Mesendoderm (in vitro differentiated cells): ENCODE measurements at regions not wholly inside any gene's neighbourhood (a gene's known extent, or its start where the extent isn't known, plus 50 kb on each side); places are given as distances from the start of the nearest gene placed in this dataset.

Experiments used
- DNase-seq: peaks from one replicate; pipeline ENCODE4 v3.0.0; 2013
- H2AK5ac ChIP-seq: 2 replicates; pipeline ENCODE4 v1.6.1; 2013; ENCODE audit warnings: low read length, inconsistent platforms
- H2BK120ac ChIP-seq: 2 replicates; pipeline ENCODE4 v1.6.1; 2013; ENCODE audit warnings: low read depth, mild to moderate bottlenecking, low read length, moderate library complexity, mixed read lengths
- H2BK15ac ChIP-seq: replicated peaks from 2 replicates; pipeline ENCODE4 v1.6.1; 2013; ENCODE audit warnings: low read depth, mild to moderate bottlenecking, moderate library complexity
- H2BK5ac ChIP-seq: 2 replicates; pipeline ENCODE4 v1.6.1; 2013; ENCODE audit warnings: low read length, inconsistent platforms
- H3K18ac ChIP-seq: 2 replicates; pipeline ENCODE4 v1.6.1; 2013; ENCODE audit warnings: mild to moderate bottlenecking, low read length, mixed read lengths
- H3K23ac ChIP-seq: one replicate; pipeline ENCODE4 v1.6.1; 2013; ENCODE audit warnings: low read length
- H3K27ac ChIP-seq: 2 replicates; pipeline ENCODE4 v1.5.1; 2013; ENCODE audit warnings: low read depth, mild to moderate bottlenecking, inconsistent platforms, low read length, moderate library complexity
- H3K27me3 ChIP-seq: 2 replicates; pipeline ENCODE4 v1.6.1; 2013; ENCODE audit warnings: low read length, control low read depth, mild to moderate bottlenecking, inconsistent platforms; ENCODE audit not compliant: insufficient read depth, poor library complexity
- H3K36me3 ChIP-seq: 2 replicates; pipeline ENCODE4 v1.6.1; 2013; ENCODE audit warnings: low read length, inconsistent platforms; ENCODE audit not compliant: control insufficient read depth, insufficient read depth
- H3K4ac ChIP-seq: one replicate; pipeline ENCODE4 v1.6.1; 2013; ENCODE audit warnings: low read depth, mild to moderate bottlenecking, low read length, moderate library complexity
- H3K4me1 ChIP-seq: 2 replicates; pipeline ENCODE4 v1.6.1; 2013; ENCODE audit warnings: low read depth, low read length, inconsistent platforms; ENCODE audit not compliant: control insufficient read depth
- H3K4me2 ChIP-seq: 2 replicates; pipeline ENCODE4 v1.6.1; 2013; ENCODE audit warnings: low read length
- H3K4me3 ChIP-seq: 2 replicates; pipeline ENCODE4 v1.5.1; 2013; ENCODE audit warnings: mild to moderate bottlenecking, low read length
- H3K56ac ChIP-seq: one replicate; pipeline ENCODE4 v1.6.1; 2013; ENCODE audit warnings: low read length
- H3K79me1 ChIP-seq: 2 replicates; pipeline ENCODE4 v1.6.1; 2013; ENCODE audit warnings: low read length, inconsistent platforms
- H3K79me2 ChIP-seq: 2 replicates; pipeline ENCODE4 v1.6.1; 2013; ENCODE audit warnings: mild to moderate bottlenecking, low read length; ENCODE audit not compliant: control insufficient read depth, insufficient read depth
- H3K9ac ChIP-seq: 2 replicates; pipeline ENCODE4 v1.6.1; 2013; ENCODE audit warnings: low read length, inconsistent platforms
- H4K5ac ChIP-seq: one replicate; pipeline ENCODE4 v1.6.1; 2013; ENCODE audit warnings: low read length
- H4K8ac ChIP-seq: one replicate; pipeline ENCODE4 v1.6.1; 2013; ENCODE audit warnings: low read depth, mild to moderate bottlenecking, control low read depth, low read length, moderate library complexity
- WGBS: extraction: QIAGEN DNeasy Blood & Tissue Kit; methylation state at CpG from one replicate; pipeline ENCODE4 v1.1.7; 2013; ENCODE audit warnings: low lambda C conversion rate, missing lambda C conversion rate; ENCODE audit not compliant: insufficient coverage; ENCODE audit errors: extremely low coverage; 5-methylcytosine and 5-hydroxymethylcytosine counted together

GRCh38 chr14:95392841-95393240 is 73.1 kb upstream of the CLMN start:
- Histone ChIP-seq H3K18ac (no peak overlapping the region), H3K9ac (no peak overlapping the region), H3K4ac (no peak overlapping the region), H3K4me1 (no peaks in the 10 kb centered on the region), H2BK5ac (no peak overlapping the region), H3K79me2 (no peaks in the 10 kb centered on the region), H3K4me3 (no peak overlapping the region), H2BK120ac (no peak overlapping the region), H3K56ac (no peak overlapping the region), H2BK15ac (no peak overlapping the region), H4K5ac (no peak overlapping the region), H2AK5ac (no peak overlapping the region), H4K8ac (no peak overlapping the region), H3K4me2 (no peak overlapping the region), H3K27ac (no peak overlapping the region), H3K23ac (no peak overlapping the region), H3K27me3 (no peaks in the 10 kb centered on the region), H3K36me3 (no peaks in the 10 kb centered on the region), H3K79me1 (no peaks in the 10 kb centered on the region)
- DNase-seq, result no peak
- WGBS, result no CpG with 5 or more reads among the region's 5 CpGs

GRCh38 chr14:95391331-95391730 is 71.6 kb upstream of the CLMN start:
- H3K9ac ChIP-seq, result no peak overlapping the region
- no peak overlapping the region for H3K4ac ChIP-seq
- no peak overlapping the region for H2BK15ac ChIP-seq
- H3K23ac ChIP-seq, result no peak overlapping the region
- no peak overlapping the region for H4K8ac ChIP-seq
- no peak overlapping the region for H3K18ac ChIP-seq
- DNase-seq, result no peak
- no peaks in the 10 kb centered on the region for H3K36me3 ChIP-seq
- no peak overlapping the region for H3K4me3 ChIP-seq
- no peak overlapping the region for H3K4me2 ChIP-seq
- no peaks in the 10 kb centered on the region for H3K79me1 ChIP-seq
- no peak overlapping the region for H2BK120ac ChIP-seq
- no peaks in the 10 kb centered on the region for H3K27me3 ChIP-seq
- H2BK5ac ChIP-seq, result no peak overlapping the region
- H4K5ac ChIP-seq, result no peak overlapping the region
- H3K4me1 ChIP-seq, result no peaks in the 10 kb centered on the region
- H3K56ac ChIP-seq, result no peak overlapping the region
- H2AK5ac ChIP-seq, result no peak overlapping the region
- no peak overlapping the region for H3K27ac ChIP-seq
- WGBS, result no CpG with 5 or more reads among the region's 2 CpGs
- no peaks in the 10 kb centered on the region for H3K79me2 ChIP-seq

DNA sequence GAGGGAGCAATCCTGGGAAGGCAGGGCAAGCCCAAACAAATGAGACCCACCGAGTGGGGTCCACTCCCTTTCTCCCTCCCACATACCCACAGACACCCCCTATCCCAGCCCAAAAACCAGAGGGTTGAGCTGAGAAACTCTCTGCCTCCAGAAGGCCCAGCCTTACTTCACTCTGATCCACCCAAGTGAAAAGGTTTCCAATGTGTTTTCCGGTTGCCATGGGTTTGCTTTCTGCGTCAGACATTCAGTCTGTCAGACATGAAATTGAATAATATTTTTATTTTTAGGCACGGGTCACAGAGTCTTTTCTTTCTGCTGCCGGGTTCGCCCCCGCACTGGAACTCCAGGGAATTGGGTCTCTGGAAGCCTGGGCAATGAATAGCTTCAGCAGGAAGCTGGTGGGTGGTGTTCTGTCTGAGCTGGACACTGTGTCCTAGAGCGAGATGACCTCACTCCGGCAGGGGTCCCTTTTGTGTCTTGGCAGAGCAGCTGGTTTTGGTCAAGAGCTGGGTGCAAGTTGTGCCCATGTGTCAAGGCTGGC is 69.8 kb upstream of the CLMN start:
- Histone ChIP-seq H2BK120ac (no peak overlapping the region), H3K56ac (no peak overlapping the region), H3K4me2 (no peak overlapping the region), H3K4ac (no peak overlapping the region), H4K8ac (no peak overlapping the region), H2BK5ac (no peak overlapping the region), H3K27me3 (no peaks in the 10 kb centered on the region), H3K18ac (no peak overlapping the region), H3K23ac (no peak overlapping the region), H3K9ac (no peak overlapping the region), H3K4me3 (no peak overlapping the region), H3K36me3 (no peaks in the 10 kb centered on the region), H4K5ac (no peak overlapping the region), H3K79me1 (no peaks in the 10 kb centered on the region), H2BK15ac (no peak overlapping the region), H3K27ac (no peak overlapping the region), H3K4me1 (no peaks in the 10 kb centered on the region), H2AK5ac (no peak overlapping the region), H3K79me2 (no peaks in the 10 kb centered on the region)
- no peak for DNase-seq
- no CpG with 5 or more reads among the region's 9 CpGs for WGBS

GRCh38 chr14:95388699-95389098 is 69.0 kb upstream of the CLMN start:
- H4K5ac ChIP-seq, result no peak overlapping the region
- no peaks in the 10 kb centered on the region for H3K27me3 ChIP-seq
- H3K4ac ChIP-seq, result no peak overlapping the region
- WGBS, result no CpG with 5 or more reads among the region's 4 CpGs
- H2AK5ac ChIP-seq, result no peak overlapping the region
- H3K23ac ChIP-seq, result no peak overlapping the region
- no peak overlapping the region for H3K27ac ChIP-seq
- H3K4me2 ChIP-seq, result no peak overlapping the region
- H3K9ac ChIP-seq, result no peak overlapping the region
- DNase-seq, result no peak
- H3K4me1 ChIP-seq, result no peaks in the 10 kb centered on the region
- H2BK120ac ChIP-seq, result no peak overlapping the region
- H2BK5ac ChIP-seq, result no peak overlapping the region
- H3K36me3 ChIP-seq, result no peaks in the 10 kb centered on the region
- H4K8ac ChIP-seq, result no peak overlapping the region
- H3K4me3 ChIP-seq, result no peak overlapping the region
- H3K79me1 ChIP-seq, result no peaks in the 10 kb centered on the region
- no peak overlapping the region for H3K56ac ChIP-seq
- H3K18ac ChIP-seq, result no peak overlapping the region
- H3K79me2 ChIP-seq, result no peaks in the 10 kb centered on the region
- no peak overlapping the region for H2BK15ac ChIP-seq

DNA sequence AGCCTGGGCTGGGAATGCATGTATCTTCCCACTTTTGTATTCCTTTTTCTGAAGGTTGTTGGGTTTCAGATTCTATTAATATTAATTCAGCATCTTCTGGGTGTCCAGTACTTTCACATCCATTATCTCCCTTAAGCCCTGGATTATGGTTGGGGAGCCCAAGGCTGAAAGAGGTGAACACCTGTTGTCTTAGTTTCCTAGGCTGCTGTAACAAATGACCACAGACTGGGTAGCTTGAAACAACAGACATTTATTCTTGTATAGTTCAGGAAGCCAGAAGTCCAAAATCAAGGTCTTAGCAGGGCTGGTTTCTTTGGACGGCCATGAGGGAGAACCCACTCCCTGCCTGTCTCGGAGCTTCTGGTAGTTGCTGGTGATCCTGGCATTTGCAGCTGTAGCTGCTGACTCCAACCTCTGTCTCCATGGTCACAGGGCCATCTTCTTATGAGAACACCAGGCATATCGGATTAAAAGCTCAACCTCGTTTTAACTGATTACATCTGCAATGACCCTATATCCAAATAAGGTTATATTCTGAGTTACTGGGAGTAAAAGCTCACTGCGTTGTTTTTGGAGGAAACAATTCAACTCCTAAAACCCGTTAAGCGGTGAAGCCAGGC is 68.2 kb upstream of the CLMN start:
- H2BK15ac ChIP-seq, result no peak overlapping the region
- DNase-seq, result no peak
- H3K36me3 ChIP-seq, result no peaks in the 10 kb centered on the region
- WGBS, result no CpG with 5 or more reads among the region's 7 CpGs
- H3K23ac ChIP-seq, result no peak overlapping the region
- no peaks in the 10 kb centered on the region for H3K79me1 ChIP-seq
- H3K27ac ChIP-seq, result no peak overlapping the region
- no peak overlapping the region for H4K5ac ChIP-seq
- no peak overlapping the region for H2AK5ac ChIP-seq
- H4K8ac ChIP-seq, result no peak overlapping the region
- no peak overlapping the region for H3K4me3 ChIP-seq
- no peak overlapping the region for H2BK120ac ChIP-seq
- no peak overlapping the region for H3K56ac ChIP-seq
- H3K4ac ChIP-seq, result no peak overlapping the region
- H3K79me2 ChIP-seq, result no peaks in the 10 kb centered on the region
- no peak overlapping the region for H3K18ac ChIP-seq
- H3K9ac ChIP-seq, result no peak overlapping the region
- H3K4me2 ChIP-seq, result no peak overlapping the region
- no peak overlapping the region for H2BK5ac ChIP-seq
- H3K27me3 ChIP-seq, result no peaks in the 10 kb centered on the region
- H3K4me1 ChIP-seq, result no peaks in the 10 kb centered on the region

GRCh38 chr14:95386536-95387095 is 66.9 kb upstream of the CLMN start:
- no peak overlapping the region for H2BK120ac ChIP-seq
- no peak overlapping the region for H2BK5ac ChIP-seq
- no peaks in the 10 kb centered on the region for H3K79me1 ChIP-seq
- H3K4me2 ChIP-seq, result no peak overlapping the region
- H3K4me1 ChIP-seq, result no peaks in the 10 kb centered on the region
- no peak overlapping the region for H2BK15ac ChIP-seq
- H3K23ac ChIP-seq, result no peak overlapping the region
- H3K27ac ChIP-seq, result no peak overlapping the region
- H2AK5ac ChIP-seq, result no peak overlapping the region
- H3K36me3 ChIP-seq, result no peaks in the 10 kb centered on the region
- no peak overlapping the region for H3K4me3 ChIP-seq
- peak; percentile 19 for DNase-seq
- H3K79me2 ChIP-seq, result no peaks in the 10 kb centered on the region
- H3K56ac ChIP-seq, result peak overlapping the region; percentile 28
- H3K9ac ChIP-seq, result no peak overlapping the region
- H4K8ac ChIP-seq, result no peak overlapping the region
- H3K18ac ChIP-seq, result no peak overlapping the region
- WGBS, result no CpG with 5 or more reads among the region's 6 CpGs
- no peak overlapping the region for H4K5ac ChIP-seq
- no peaks in the 10 kb centered on the region for H3K27me3 ChIP-seq
- H3K4ac ChIP-seq, result no peak overlapping the region
